Spleen (tissue), 7 donors: ENCODE measurements at regions not wholly inside any gene's neighbourhood (a gene's known extent, or its start where the extent isn't known, plus 50 kb on each side); places are given as distances from the start of the nearest gene placed in this dataset.

ENCODE experiments used
- POLR2A ChIP-seq, 3 donors: fragments of 450-650 bp; IDR thresholded peaks; one replicate each; pipeline ENCODE4 v1.5.1; 2017; ENCODE audit warnings: antibody characterized with exemption in 3 of 3, mild to moderate bottlenecking in 1 of 3
- POLR2AphosphoS5 ChIP-seq, 3 donors: sonication (generic); formaldehyde crosslinking; IDR thresholded peaks; one replicate each; pipeline ENCODE4 v1.5.1; 2017; ENCODE audit warnings: antibody characterized with exemption in 3 of 3
- TF ChIP-seq, protein P1 (sequence below), 11 experiments: fragments of 200-600 bp in 7 of 11; fragments of 450-650 bp in 4 of 11; sonication (generic) in 4 of 11; IDR thresholded peaks in 8 of 11; conservative IDR thresholded peaks in 3 of 11; 1 replicate in 7 of 11; 2 replicates in 4 of 11; pipeline versions ENCODE4 v1.4.0 to v1.8.0; 2016 to 2021; ENCODE audit warnings: antibody characterized with exemption in 11 of 11, inconsistent platforms in 4 of 11, mild to moderate bottlenecking in 1 of 11
- donor health status: DM: no; HTN: no; CAD: no; lungs with moderate emphysema.
- donor health status: DM: no; HTN: no; CAD: no.
- donor health status: DM: no; HTN: no; CAD: no.

- TF ChIP-seq POLR2A (IDR thresholded peaks at IDR 0.05) (no peak), POLR2AphosphoS5 (IDR thresholded peaks at IDR 0.05) (no peak)
- TF ChIP-seq, protein P1, sequence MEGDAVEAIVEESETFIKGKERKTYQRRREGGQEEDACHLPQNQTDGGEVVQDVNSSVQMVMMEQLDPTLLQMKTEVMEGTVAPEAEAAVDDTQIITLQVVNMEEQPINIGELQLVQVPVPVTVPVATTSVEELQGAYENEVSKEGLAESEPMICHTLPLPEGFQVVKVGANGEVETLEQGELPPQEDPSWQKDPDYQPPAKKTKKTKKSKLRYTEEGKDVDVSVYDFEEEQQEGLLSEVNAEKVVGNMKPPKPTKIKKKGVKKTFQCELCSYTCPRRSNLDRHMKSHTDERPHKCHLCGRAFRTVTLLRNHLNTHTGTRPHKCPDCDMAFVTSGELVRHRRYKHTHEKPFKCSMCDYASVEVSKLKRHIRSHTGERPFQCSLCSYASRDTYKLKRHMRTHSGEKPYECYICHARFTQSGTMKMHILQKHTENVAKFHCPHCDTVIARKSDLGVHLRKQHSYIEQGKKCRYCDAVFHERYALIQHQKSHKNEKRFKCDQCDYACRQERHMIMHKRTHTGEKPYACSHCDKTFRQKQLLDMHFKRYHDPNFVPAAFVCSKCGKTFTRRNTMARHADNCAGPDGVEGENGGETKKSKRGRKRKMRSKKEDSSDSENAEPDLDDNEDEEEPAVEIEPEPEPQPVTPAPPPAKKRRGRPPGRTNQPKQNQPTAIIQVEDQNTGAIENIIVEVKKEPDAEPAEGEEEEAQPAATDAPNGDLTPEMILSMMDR (IDR thresholded peaks at IDR 0.05 in 8 of 11, conservative IDR thresholded peaks at IDR 0.05 in 3 of 11): peak in 5 of 11 experiments; percentile 20 to 43 (median 28)
Observed at GRCh38 chr14:97185186-97185585, 388.0 kb downstream of the VRK1 start.
